ENCODE measurements at regions not wholly inside any gene's neighbourhood (a gene's known extent, or its start where the extent isn't known, plus 50 kb on each side); places are given as distances from the start of the nearest gene placed in this dataset.

DNA sequence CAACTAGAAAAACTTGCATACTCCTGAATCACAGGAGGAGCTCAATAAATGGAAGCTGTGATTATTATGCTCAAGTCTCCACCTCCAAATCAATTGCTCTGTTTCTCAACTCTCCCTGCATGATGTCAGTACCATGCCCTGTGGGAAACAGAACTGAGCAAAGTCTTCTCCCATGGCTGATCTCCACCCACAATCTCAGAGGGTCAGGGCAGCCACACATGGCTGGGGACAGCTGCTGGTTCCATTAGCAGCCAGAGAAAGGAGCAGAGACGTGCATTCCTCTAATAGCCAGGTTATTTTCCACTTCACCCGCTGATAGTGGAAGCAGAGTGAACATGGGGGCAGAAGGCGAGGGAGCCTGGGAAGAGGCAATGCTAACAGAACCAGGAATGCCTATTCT, 85.5 kb upstream of the TMEM132E start:
- no peaks in the 10 kb centered on the region for H3K9me3 ChIP-seq (replicated peaks; ENCODE audit: control insufficient read depth, insufficient read depth, low read depth, low read length)
- H2AFZ ChIP-seq (ENCODE audit: low read depth, low read length), result no peak overlapping the region
- H3K9me1 ChIP-seq (ENCODE audit: control insufficient read depth, insufficient read depth, low read length), result no peaks in the 10 kb centered on the region
- ChIA-PET CTCF (ENCODE audit: low intra/inter-chr PET ratio) (no interaction called here), POLR2A (no interaction called here)
- 7% methylated on average over 3 of the region's 3 CpGs for WGBS (ENCODE audit: insufficient coverage, low coverage, missing lambda C conversion rate)
- in situ Hi-C loops (cut with MboI), result no loop called here
- H4K20me1 ChIP-seq (replicated peaks; ENCODE audit: control insufficient read depth, insufficient read depth, low read length), result peaks cover 12% of the 10 kb centered on the region; the same call in 1 of the 2 replicates
- H3K4me2 ChIP-seq (ENCODE audit: insufficient read depth, low read length), result no peak overlapping the region
- H3K79me2 ChIP-seq (ENCODE audit: control insufficient read depth, insufficient read depth, low read length), result no peaks in the 10 kb centered on the region
- no peak overlapping the region for H3K9ac ChIP-seq (ENCODE audit: insufficient read depth in 1 of 2, low read depth in 2 of 2, low read length in 2 of 2)
- no peaks in the 10 kb centered on the region for H3K4me1 ChIP-seq (replicated peaks in 1 of 2; ENCODE audit: control insufficient read depth in 2 of 2, insufficient read depth in 2 of 2, low read length in 2 of 2)
- intact Hi-C loops (cut with micrococcal nuclease), result no loop called here
- DNase-seq (ENCODE audit: extremely low read depth in 1 of 4, low spot score in 3 of 4) (no peak), FAIRE-seq (no peak), ATAC-seq (no peak)
- BruUV-seq (replicated peaks), result no TSS peak
- no peak overlapping the region for H3K4me3 ChIP-seq
- H3K36me3 ChIP-seq (ENCODE audit: control insufficient read depth, insufficient read depth, low read length), result no peaks in the 10 kb centered on the region
- TF ChIP-seq KAT8 (IDR thresholded peaks at IDR 0.05; ENCODE audit: low read depth) (no peak), CBFB (CRISPR knock-in tag; IDR thresholded peaks at IDR 0.05) (no peak), TBP (optimal IDR thresholded peaks at IDR 0.05; ENCODE audit: low read depth, low read length) (no peak), EP300 (IDR thresholded peaks at IDR 0.05; ENCODE audit: low read length) (no peak), POLR2G (IDR thresholded peaks at IDR 0.05; ENCODE audit: low read depth, low read length) (no peak), HLTF (IDR thresholded peaks at IDR 0.05) (no peak), PTTG1 (tag; IDR thresholded peaks at IDR 0.05; ENCODE audit: low read depth) (no peak)
- TF ChIP-seq, protein P1, sequence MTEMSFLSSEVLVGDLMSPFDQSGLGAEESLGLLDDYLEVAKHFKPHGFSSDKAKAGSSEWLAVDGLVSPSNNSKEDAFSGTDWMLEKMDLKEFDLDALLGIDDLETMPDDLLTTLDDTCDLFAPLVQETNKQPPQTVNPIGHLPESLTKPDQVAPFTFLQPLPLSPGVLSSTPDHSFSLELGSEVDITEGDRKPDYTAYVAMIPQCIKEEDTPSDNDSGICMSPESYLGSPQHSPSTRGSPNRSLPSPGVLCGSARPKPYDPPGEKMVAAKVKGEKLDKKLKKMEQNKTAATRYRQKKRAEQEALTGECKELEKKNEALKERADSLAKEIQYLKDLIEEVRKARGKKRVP (CRISPR knock-in tag; IDR thresholded peaks at IDR 0.05), result no peak
- no peak overlapping the region for H3K27ac ChIP-seq (ENCODE audit: extremely low read depth, low read depth, low read length)
- H3K27me3 ChIP-seq (ENCODE audit: control insufficient read depth in 2 of 2, insufficient read depth in 2 of 2, low read length in 2 of 2), result peaks cover 0 to 5% of the 10 kb centered on the region in 2 experiments; a peak in 1 of 5 replicates
